Mesenchymal stem cell (in vitro differentiated cells and primary cell): ENCODE measurements at regions not wholly inside any gene's neighbourhood (a gene's known extent, or its start where the extent isn't known, plus 50 kb on each side); places are given as distances from the start of the nearest gene placed in this dataset.

Experiments
- DNase-seq: peaks from one replicate; pipeline ENCODE4 v3.0.0-alpha.2; 2013
- H2AFZ ChIP-seq: one replicate; pipeline ENCODE4 v1.6.1; 2013; ENCODE audit warnings: low read depth, mild to moderate bottlenecking, control low read depth, inconsistent platforms, low read length, moderate library complexity
- H2AK5ac ChIP-seq: 2 replicates; pipeline ENCODE4 v1.6.1; 2013; ENCODE audit warnings: low read length, moderate library complexity, mild to moderate bottlenecking, inconsistent platforms; ENCODE audit not compliant: severe bottlenecking
- H2BK120ac ChIP-seq: one replicate; pipeline ENCODE4 v1.6.1; 2013; ENCODE audit warnings: low read depth, mild to moderate bottlenecking, inconsistent platforms, low read length, moderate library complexity
- H2BK12ac ChIP-seq, 2 experiments: one replicate each; pipeline ENCODE4 v1.6.1; 2013; ENCODE audit warnings: inconsistent platforms in 2 of 2, low read length in 2 of 2, mild to moderate bottlenecking in 2 of 2, moderate library complexity in 2 of 2, control low read depth in 1 of 2
- H2BK15ac ChIP-seq: one replicate; pipeline ENCODE4 v1.6.1; 2013; ENCODE audit warnings: mild to moderate bottlenecking, low read depth, inconsistent platforms; ENCODE audit not compliant: poor library complexity, severe bottlenecking
- H2BK5ac ChIP-seq: 2 replicates; pipeline ENCODE4 v1.6.1; 2013; ENCODE audit warnings: low read depth, mild to moderate bottlenecking, low read length, control low read depth, inconsistent platforms; ENCODE audit not compliant: poor library complexity, severe bottlenecking
- H3K14ac ChIP-seq, 2 experiments: one replicate each; pipeline ENCODE4 v1.6.1; 2013; ENCODE audit warnings: inconsistent platforms in 2 of 2, low read length in 2 of 2, control low read depth in 1 of 2, mild to moderate bottlenecking in 1 of 2, moderate library complexity in 1 of 2
- H3K18ac ChIP-seq, 2 experiments: one replicate each; pipeline ENCODE4 v1.6.1; 2013; ENCODE audit warnings: inconsistent platforms in 2 of 2, low read length in 2 of 2, control low read depth in 1 of 2, low read depth in 1 of 2, mild to moderate bottlenecking in 1 of 2
- H3K23ac ChIP-seq, 2 experiments: one replicate each; pipeline ENCODE4 v1.6.1; 2013; ENCODE audit warnings: inconsistent platforms in 2 of 2, low read length in 2 of 2, mild to moderate bottlenecking in 2 of 2, moderate library complexity in 2 of 2, control low read depth in 1 of 2
- H3K27ac ChIP-seq: 2 replicates; pipeline ENCODE4 v1.5.1; 2013; ENCODE audit warnings: mild to moderate bottlenecking, moderate library complexity, low read length, control low read depth, inconsistent platforms; ENCODE audit not compliant: poor library complexity, severe bottlenecking
- H3K27me3 ChIP-seq, 2 experiments: 2 replicates each; pipeline versions ENCODE4 v1.6.1 to v1.7.0; 2013; ENCODE audit warnings: low read length in 2 of 2, mild to moderate bottlenecking in 2 of 2, moderate library complexity in 2 of 2, control low read depth in 1 of 2, inconsistent platforms in 1 of 2; ENCODE audit not compliant: control insufficient read depth in 1 of 2, insufficient read depth in 1 of 2
- H3K36me3 ChIP-seq, 2 experiments: 2 replicates each; pipeline versions ENCODE4 v1.6.1 to v1.7.0; 2013; ENCODE audit warnings: low read length in 2 of 2, control low read depth in 1 of 2, inconsistent platforms in 1 of 2, low read depth in 1 of 2, mild to moderate bottlenecking in 1 of 2; ENCODE audit not compliant: insufficient read depth in 2 of 2, control insufficient read depth in 1 of 2
- H3K4ac ChIP-seq, 2 experiments: one replicate each; pipeline ENCODE4 v1.6.1; 2013; ENCODE audit warnings: inconsistent platforms in 2 of 2, low read length in 2 of 2, mild to moderate bottlenecking in 2 of 2, moderate library complexity in 2 of 2, control low read depth in 1 of 2, low read depth in 1 of 2
- H3K4me1 ChIP-seq: 2 replicates; pipeline ENCODE4 v1.6.1; 2013; ENCODE audit warnings: low read depth, low read length, control low read depth; ENCODE audit not compliant: control insufficient read depth, insufficient read depth
- H3K4me2 ChIP-seq: 2 replicates; pipeline ENCODE4 v1.6.1; 2013; ENCODE audit warnings: low read length, mild to moderate bottlenecking, inconsistent platforms; ENCODE audit not compliant: poor library complexity, severe bottlenecking
- H3K4me3 ChIP-seq, 2 experiments: 2 replicates each; pipeline versions ENCODE4 v1.5.1 to v1.7.0; 2013; ENCODE audit warnings: low read length in 2 of 2, mild to moderate bottlenecking in 2 of 2, control low read depth in 1 of 2, low read depth in 1 of 2; ENCODE audit not compliant: insufficient read depth in 1 of 2
- H3K79me1 ChIP-seq: replicated peaks from 2 replicates; pipeline ENCODE4 v1.6.1; 2013; ENCODE audit warnings: mild to moderate bottlenecking, control low read depth, low read length, inconsistent platforms; ENCODE audit not compliant: poor library complexity, severe bottlenecking
- H3K9ac ChIP-seq: 2 replicates; pipeline ENCODE4 v1.7.0; 2013; ENCODE audit warnings: mild to moderate bottlenecking, low read length, moderate library complexity
- H3K9me3 ChIP-seq: 2 replicates; pipeline ENCODE4 v1.7.0; 2013; ENCODE audit warnings: mild to moderate bottlenecking, low read length; ENCODE audit not compliant: control insufficient read depth
- H4K8ac ChIP-seq: one replicate; pipeline ENCODE4 v1.6.1; 2013; ENCODE audit warnings: inconsistent platforms, mild to moderate bottlenecking, low read length, moderate library complexity
- H4K91ac ChIP-seq: one replicate; pipeline ENCODE4 v1.6.1; 2013; ENCODE audit warnings: mild to moderate bottlenecking, low read length, inconsistent platforms
- WGBS: methylation state at CpG from one replicate; pipeline ENCODE4 v1.1.7; 2013; ENCODE audit warnings: mixed read lengths; 5-methylcytosine and 5-hydroxymethylcytosine counted together

GRCh38 chr2:15787535-15788454 is 152.6 kb upstream of the MYCN start:
- H2BK15ac ChIP-seq: no peak overlapping the region
- H4K8ac ChIP-seq: no peak overlapping the region
- H3K27me3 ChIP-seq: peaks cover 26 to 45% of the 10 kb centered on the region in 2 experiments
- DNase-seq: no peak
- peaks cover 4% of the 10 kb centered on the region for H3K4me1 ChIP-seq
- H2AK5ac ChIP-seq: no peak overlapping the region
- no peaks in the 10 kb centered on the region for H3K79me1 ChIP-seq
- H3K23ac ChIP-seq: no peak overlapping the region
- H3K4me2 ChIP-seq: no peak overlapping the region
- no peaks in the 10 kb centered on the region for H3K9me3 ChIP-seq
- no peak overlapping the region for H2BK12ac ChIP-seq
- H2AFZ ChIP-seq: no peak overlapping the region
- H3K36me3 ChIP-seq: no peaks in the 10 kb centered on the region
- no peak overlapping the region for H4K91ac ChIP-seq
- no peak overlapping the region for H3K27ac ChIP-seq
- no peak overlapping the region for H3K9ac ChIP-seq
- H3K18ac ChIP-seq: no peak overlapping the region
- no peak overlapping the region for H3K4ac ChIP-seq
- no peak overlapping the region for H2BK5ac ChIP-seq
- no peak overlapping the region for H2BK120ac ChIP-seq
- H3K14ac ChIP-seq: no peak overlapping the region
- no peak overlapping the region for H3K4me3 ChIP-seq
- WGBS: 77% methylated on average over 2 of the region's 3 CpGs

GRCh38 chr2:15788455-15788829 is 151.9 kb upstream of the MYCN start:
- Histone ChIP-seq H4K91ac (no peak overlapping the region), H3K9ac (no peak overlapping the region), H2AK5ac (no peak overlapping the region), H2BK120ac (no peak overlapping the region), H3K27me3 (peaks cover 27 to 44% of the 10 kb centered on the region in 2 experiments), H3K27ac (no peak overlapping the region), H3K4me3 (no peak overlapping the region), H3K4ac (no peak overlapping the region), H3K18ac (no peak overlapping the region), H3K14ac (no peak overlapping the region), H3K79me1 (no peaks in the 10 kb centered on the region), H3K23ac (no peak overlapping the region), H3K4me1 (peaks cover 4% of the 10 kb centered on the region), H2BK12ac (no peak overlapping the region), H2BK5ac (no peak overlapping the region), H3K9me3 (no peaks in the 10 kb centered on the region), H4K8ac (no peak overlapping the region), H2BK15ac (no peak overlapping the region), H2AFZ (no peak overlapping the region), H3K36me3 (no peaks in the 10 kb centered on the region), H3K4me2 (no peak overlapping the region)
- 56% methylated on average over 11 of the region's 11 CpGs for WGBS
- no peak for DNase-seq

- no peaks in the 10 kb centered on the region for H3K79me1 ChIP-seq
- H3K14ac ChIP-seq: no peak overlapping the region
- no peak overlapping the region for H2AK5ac ChIP-seq
- no peak overlapping the region for H3K4me3 ChIP-seq
- H3K27me3 ChIP-seq: peaks cover 28 to 44% of the 10 kb centered on the region in 2 experiments
- H3K23ac ChIP-seq: no peak overlapping the region
- H4K8ac ChIP-seq: no peak overlapping the region
- no peak overlapping the region for H3K4me2 ChIP-seq
- H2BK5ac ChIP-seq: no peak overlapping the region
- no peaks in the 10 kb centered on the region for H3K36me3 ChIP-seq
- H3K4ac ChIP-seq: no peak overlapping the region
- H2BK15ac ChIP-seq: no peak overlapping the region
- H3K9me3 ChIP-seq: no peaks in the 10 kb centered on the region
- no peak overlapping the region for H2BK12ac ChIP-seq
- peaks cover 4% of the 10 kb centered on the region for H3K4me1 ChIP-seq
- no peak for DNase-seq
- no peak overlapping the region for H2AFZ ChIP-seq
- no peak overlapping the region for H4K91ac ChIP-seq
- no peak overlapping the region for H3K27ac ChIP-seq
- no peak overlapping the region for H2BK120ac ChIP-seq
- H3K18ac ChIP-seq: no peak overlapping the region
- no peak overlapping the region for H3K9ac ChIP-seq
- WGBS: 89% methylated on average over 8 of the region's 9 CpGs
These were observed 151.5 kb upstream of the MYCN start for GRCh38 chr2:15788830-15789229.

- no peak overlapping the region for H3K14ac ChIP-seq
- H3K36me3 ChIP-seq: no peaks in the 10 kb centered on the region
- H3K4ac ChIP-seq: no peak overlapping the region
- H3K4me2 ChIP-seq: no peak overlapping the region
- no peak overlapping the region for H2BK15ac ChIP-seq
- H3K27ac ChIP-seq: no peak overlapping the region
- H3K4me3 ChIP-seq: no peak overlapping the region
- 86% methylated on average over 10 of the region's 11 CpGs for WGBS
- H2BK5ac ChIP-seq: no peak overlapping the region
- H4K91ac ChIP-seq: no peak overlapping the region
- no peaks in the 10 kb centered on the region for H3K79me1 ChIP-seq
- no peak overlapping the region for H3K18ac ChIP-seq
- H3K23ac ChIP-seq: no peak overlapping the region
- H4K8ac ChIP-seq: no peak overlapping the region
- H2BK12ac ChIP-seq: no peak overlapping the region
- DNase-seq: no peak
- peaks cover 4% of the 10 kb centered on the region for H3K4me1 ChIP-seq
- H2AFZ ChIP-seq: no peak overlapping the region
- no peak overlapping the region for H2BK120ac ChIP-seq
- no peaks in the 10 kb centered on the region for H3K9me3 ChIP-seq
- H2AK5ac ChIP-seq: no peak overlapping the region
- H3K9ac ChIP-seq: no peak overlapping the region
- peaks cover 28 to 44% of the 10 kb centered on the region in 2 experiments for H3K27me3 ChIP-seq
These were observed 150.8 kb upstream of the MYCN start for GRCh38 chr2:15789381-15790062.
